CD4-positive, alpha-beta T cell treated with Interleukin-15 for 4 hours (primary cell): ENCODE measurements at regions not wholly inside any gene's neighbourhood (a gene's known extent, or its start where the extent isn't known, plus 50 kb on each side); places are given as distances from the start of the nearest gene placed in this dataset.
A peak's percentile ranks its signal among the peaks of the same experiment; 100 is the strongest.
"Not testable (repeated sequence)": the region's sequence is repeated elsewhere in the genome, so short reads cannot be mapped to it uniquely, and the experiment has no call there.

ENCODE experiments used
- DNase-seq: peaks from one replicate; pipeline ENCODE4 v3.0.0-alpha.2; 2020; ENCODE audit warnings: low spot score

- DNase-seq, result no peak
Measured at GRCh38 chr14:105938055-105938863, 411.9 kb downstream of the TMEM121 start.

GRCh38 chr14:105938959-105939358, 412.6 kb downstream of the TMEM121 start:
- DNase-seq, result no peak

- no peak for DNase-seq
Measured at GRCh38 chr14:105939810-105940508, 413.6 kb downstream of the TMEM121 start.

DNA sequence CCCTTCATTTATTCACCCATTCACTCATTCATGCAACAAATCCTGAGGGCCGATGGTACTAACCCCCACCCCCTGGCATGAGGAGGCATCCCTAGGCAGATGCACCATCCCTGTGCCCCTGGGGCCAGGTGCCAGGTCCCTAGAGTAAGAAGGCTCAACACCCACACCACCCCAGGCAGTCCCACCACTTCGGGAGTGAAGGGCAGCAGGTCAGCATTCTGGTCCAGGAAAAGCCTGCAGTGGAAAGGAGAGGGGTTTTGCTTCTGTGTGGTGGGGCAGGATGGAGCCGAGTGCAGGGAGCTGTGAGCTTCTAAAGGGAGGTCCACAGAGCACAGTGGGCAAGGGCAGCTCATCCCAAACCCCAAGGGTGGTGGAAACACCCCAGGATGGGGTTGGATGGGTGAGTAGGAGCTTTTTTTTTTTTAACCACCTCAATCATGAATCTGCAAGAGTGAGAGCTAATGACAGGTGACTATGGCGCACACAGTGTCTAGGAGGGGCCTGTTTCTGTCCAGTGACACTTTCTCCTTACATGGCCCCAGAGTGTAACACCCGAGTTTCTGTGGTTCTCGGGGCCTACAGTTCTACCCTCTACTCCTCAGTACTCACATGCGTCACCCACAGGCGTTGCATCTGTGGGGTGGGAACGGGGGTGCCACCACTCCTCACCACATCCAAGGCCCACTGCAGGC, 414.3 kb downstream of the TMEM121 start:
- DNase-seq, result no peak

- no peak for DNase-seq
Measured at GRCh38 chr14:105941226-105942166, 415.1 kb downstream of the TMEM121 start.

DNA sequence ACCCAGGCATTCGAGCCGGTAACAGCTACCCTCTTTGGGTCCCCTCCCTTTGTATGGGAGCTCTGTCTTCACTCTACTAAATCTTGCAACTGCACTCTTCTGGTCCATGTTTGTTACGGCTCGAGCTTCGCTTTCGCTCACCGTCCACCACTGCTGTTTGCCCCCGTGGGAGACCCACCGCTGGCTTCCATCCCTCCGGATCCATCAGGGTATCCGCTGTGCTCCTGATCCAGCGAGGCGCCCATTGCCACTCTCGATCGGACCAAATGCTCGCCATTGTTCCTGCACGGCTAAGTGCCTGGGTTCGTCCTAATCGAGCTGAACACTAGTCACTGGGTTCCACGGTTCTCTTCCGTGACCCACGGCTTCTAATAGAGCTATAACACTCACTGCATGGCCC, 416.3 kb downstream of the TMEM121 start:
- not testable (repeated sequence) for DNase-seq

DNA sequence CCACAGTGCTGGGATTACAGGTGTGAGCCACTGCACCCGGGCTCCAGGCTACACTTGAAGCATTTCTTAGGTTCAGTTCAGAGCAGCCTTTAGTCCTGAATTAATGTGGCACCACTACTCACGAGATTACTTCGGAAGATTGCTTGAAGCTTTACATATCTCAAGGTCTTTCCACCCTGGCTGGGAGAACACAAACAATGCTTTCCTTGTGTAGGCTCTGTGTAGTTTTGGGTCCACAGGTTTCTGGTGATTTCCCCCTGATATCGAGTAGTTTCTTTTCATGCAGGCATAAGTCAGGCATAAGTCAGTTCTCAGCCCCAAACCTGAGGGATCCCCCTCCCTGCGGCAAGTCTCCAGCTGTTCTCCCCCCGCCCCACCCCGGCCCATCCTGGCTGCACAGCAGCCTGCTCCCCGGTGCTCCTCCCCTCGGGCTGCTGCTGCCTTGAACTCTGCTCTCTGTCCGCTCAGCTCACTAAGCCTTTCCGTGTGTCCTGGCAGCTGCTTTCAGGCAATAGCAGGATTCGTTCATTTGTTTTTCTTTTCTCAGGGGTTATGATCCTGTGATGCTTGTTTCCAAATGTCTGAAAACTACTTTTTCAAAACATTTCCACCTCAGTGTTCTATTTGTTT, 417.7 kb downstream of the TMEM121 start:
- no peak for DNase-seq

GRCh38 chr14:105944632-105945610, 418.5 kb downstream of the TMEM121 start:
- peak; percentile 74 for DNase-seq

- DNase-seq, result no peak
Measured at GRCh38 chr14:105945896-105946295, 419.5 kb downstream of the TMEM121 start.

GRCh38 chr14:105947599-105947998, 421.2 kb downstream of the TMEM121 start:
- DNase-seq, result no peak

DNA sequence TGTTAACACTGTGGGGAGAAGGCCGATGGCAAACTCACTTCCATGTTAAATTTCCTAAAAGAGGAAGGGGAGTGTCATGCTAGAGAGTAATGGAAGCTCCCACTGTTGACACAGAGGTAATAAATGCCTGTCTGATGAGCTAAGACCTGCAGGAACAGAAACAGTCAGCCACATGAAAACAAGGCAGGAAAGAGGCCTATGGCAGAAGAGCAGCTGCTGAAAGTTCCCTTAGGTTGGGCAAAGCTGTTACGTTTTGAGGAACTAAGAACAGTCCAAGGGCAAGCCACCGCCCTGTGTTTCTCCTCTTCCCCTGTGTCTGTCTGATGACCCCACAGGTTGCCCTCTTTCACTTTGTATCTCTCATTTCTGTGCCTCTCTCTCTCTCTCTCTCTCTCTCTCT, 422.6 kb downstream of the TMEM121 start:
- DNase-seq, result not testable (repeated sequence)

DNA sequence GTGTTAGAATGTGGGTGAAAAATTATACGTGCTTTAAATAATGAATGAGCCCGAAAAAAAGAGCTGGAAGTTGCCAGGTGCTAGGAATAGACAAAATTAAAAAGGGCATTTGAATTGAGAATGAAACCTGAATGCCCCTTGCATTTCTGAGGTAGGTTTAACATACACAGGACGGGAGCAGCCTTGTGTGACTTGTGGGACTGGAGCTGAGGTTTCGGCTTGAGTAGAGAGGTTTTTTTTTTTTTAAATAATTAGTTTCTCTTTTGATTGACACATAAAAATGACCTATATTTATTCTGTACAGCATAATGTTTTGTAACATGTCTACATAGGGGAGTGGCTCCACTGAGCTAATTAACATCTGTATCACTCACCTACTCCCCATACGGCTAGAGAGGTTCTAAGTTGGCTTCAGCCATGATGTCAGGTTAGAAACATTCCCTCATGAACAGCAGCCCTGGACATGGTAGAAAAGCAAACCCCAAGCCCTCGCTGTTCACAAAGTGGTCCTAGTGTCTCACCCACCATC, 424.0 kb downstream of the TMEM121 start:
- DNase-seq, result not testable (repeated sequence)

DNA sequence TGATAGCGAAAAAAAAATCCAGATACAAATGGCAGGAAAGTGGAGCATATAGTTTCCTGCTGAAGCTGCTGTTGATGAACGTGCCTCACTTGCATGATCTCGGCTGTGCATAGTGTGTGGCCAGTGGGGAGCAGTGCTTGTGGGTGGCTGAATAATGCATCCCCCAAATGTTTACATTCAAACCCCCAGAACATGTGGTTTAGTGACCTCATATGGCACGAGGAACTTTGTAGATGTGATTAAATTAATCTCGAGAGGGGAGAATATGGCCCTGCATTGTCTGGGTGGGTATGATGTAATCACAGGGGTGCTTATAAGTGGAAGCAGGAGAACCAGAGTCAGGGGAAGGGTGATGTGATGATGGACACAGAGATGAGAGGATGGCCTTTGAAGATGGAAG, 425.0 kb downstream of the TMEM121 start:
- DNase-seq, result no peak

DNA sequence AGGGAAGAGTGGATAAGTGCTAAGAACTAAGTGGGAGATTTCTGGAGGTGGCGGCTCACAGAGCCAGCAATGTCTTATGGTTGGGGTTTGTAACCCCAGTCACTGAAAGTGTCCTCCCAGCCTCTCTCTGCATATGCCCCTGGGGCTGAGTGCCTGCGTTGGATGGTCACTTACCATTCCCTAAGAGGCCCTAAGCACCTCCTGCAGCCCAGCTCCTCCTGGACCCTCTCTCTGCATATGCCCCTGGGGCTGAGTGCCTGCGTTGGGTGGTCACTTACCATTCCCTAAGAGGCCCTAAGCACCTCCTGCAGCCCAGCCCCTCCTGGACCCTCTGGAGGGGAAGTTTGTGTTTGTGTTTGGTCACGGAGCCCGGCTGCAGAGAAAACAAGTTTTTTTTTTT, 425.8 kb downstream of the TMEM121 start:
- no peak for DNase-seq

GRCh38 chr14:105952826-105953225, 426.4 kb downstream of the TMEM121 start:
- no peak for DNase-seq

- not testable (repeated sequence) for DNase-seq
Measured at GRCh38 chr14:105961625-105962024, 435.2 kb downstream of the TMEM121 start.

- no peak for DNase-seq
Measured at GRCh38 chr14:105962532-105962931, 436.1 kb downstream of the TMEM121 start.

DNA sequence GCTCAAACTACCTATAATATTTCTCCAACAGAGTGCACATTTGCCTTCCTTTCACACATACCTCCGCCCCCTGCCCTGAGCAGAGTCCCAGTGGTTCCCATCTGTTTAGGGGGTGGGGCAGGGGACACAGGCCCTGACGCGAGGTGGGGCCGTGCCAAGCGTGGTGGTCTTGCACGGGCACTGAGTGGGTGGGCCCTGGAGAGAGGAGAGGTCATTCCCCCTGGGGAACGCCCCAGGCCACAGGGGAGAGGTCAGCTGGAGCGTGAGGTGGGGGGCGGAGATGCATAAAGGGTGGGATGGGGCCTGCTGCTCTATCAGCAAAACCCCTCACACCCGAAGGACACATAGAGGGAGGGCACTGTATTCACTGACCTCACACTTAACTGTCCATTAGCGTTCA, 441.9 kb downstream of the TMEM121 start:
- DNase-seq, result no peak

- not testable (repeated sequence) for DNase-seq
Measured at GRCh38 chr14:105969026-105969425, 442.6 kb downstream of the TMEM121 start.

DNA sequence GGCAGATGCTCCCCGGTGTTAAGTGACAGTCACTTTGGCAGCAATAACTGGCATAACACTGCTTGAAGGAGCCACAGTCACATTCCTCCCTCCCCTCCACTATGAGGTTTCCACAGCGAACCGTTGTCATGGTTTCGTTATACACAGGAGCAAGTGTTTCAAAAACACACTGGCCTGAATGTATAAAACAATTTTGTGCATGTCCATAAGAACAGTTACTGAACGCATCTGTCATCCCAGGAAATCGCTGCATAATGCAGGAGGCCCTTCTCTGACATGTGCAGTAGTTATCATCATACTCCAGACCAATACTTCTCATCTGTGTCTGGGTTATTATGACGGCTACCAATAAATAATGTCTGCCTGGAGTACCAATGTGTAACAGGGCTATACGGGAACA, 444.4 kb downstream of the TMEM121 start:
- not testable (repeated sequence) for DNase-seq
